GM11168 (cell line): ENCODE measurements at regions not wholly inside any gene's neighbourhood (a gene's known extent, or its start where the extent isn't known, plus 50 kb on each side); places are given as distances from the start of the nearest gene placed in this dataset.
"Not testable (repeated sequence)": the region's sequence is repeated elsewhere in the genome, so short reads cannot be mapped to it uniquely, and the experiment has no call there.

Source experiments
- in situ Hi-C: fragments of 300-500 bp; cut with MboI; formaldehyde crosslinking; loops from one replicate; pipeline ENCODE4 v1.12.0; 2022; ENCODE audit warnings: low sequenced_read_pairs; ENCODE audit not compliant: unreplicated experiment

GRCh38 chr1:219060798-219061197 is 112.9 kb upstream of the LYPLAL1 start:
- in situ Hi-C loops = no loop called here

DNA sequence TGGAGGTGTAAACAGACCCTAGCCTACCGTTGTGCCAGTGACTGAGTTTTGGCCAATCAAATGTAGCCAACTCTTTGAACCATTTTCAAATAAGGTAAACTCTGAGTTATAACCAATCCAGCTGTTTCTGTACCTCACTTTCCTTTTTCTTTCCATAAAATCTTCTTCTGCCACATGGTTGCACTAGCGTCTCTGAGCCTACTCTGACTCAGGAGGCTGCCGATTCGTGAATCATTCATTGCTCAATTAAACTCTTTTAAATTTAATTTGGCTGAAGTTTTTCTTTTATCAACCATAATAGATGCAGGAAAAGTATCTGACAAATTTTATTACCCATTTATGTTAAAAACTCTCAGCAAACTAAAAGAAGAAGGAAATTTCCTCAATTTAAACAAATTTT is 111.5 kb upstream of the LYPLAL1 start:
- in situ Hi-C loops = no loop called here

GRCh38 chr1:219066098-219066497 is 107.6 kb upstream of the LYPLAL1 start:
- in situ Hi-C loops = no loop called here

DNA sequence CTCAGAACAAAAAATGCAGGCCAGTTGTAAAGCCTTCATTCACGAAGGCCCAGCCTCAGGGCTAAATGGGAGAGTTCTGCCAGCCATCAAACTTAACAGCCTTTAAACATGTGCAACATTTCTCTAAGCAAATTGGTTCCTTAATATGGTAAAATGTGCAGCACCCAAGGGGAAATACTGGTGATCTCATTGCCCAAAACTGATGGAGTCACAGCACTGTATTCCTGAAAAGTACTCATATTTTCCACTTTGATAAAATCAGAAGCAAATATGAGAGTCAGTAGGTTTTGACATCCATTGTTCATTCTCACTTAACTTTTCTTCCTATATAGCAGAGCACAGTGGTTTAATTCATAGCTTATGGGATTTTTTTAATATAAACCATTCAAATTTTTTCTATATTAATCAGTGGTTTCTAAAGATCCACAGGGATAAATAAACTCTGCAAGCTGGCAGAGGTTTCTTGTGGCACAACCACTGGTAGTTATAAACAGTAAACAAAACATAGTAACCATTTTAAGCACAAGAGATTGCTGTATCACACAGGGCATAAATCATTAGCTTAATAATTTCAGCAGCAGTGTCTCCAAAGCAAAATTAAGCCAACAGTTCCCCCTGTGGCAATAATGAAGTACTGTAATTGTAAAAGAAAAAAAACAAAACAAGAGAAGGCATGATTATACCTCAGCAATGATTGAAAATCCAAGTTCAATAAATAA is 106.9 kb upstream of the LYPLAL1 start:
- in situ Hi-C loops = no loop called here

GRCh38 chr1:219067350-219067712 is 106.3 kb upstream of the LYPLAL1 start:
- in situ Hi-C loops = no loop called here

- in situ Hi-C loops = not testable (repeated sequence)
Measured at GRCh38 chr1:219070395-219070794, 103.3 kb upstream of the LYPLAL1 start.

GRCh38 chr1:219071209-219071608 is 102.5 kb upstream of the LYPLAL1 start:
- in situ Hi-C loops = no loop called here

- in situ Hi-C loops = no loop called here
Measured at GRCh38 chr1:219072329-219072728, 101.3 kb upstream of the LYPLAL1 start.

GRCh38 chr1:219074084-219074728 is 99.5 kb upstream of the LYPLAL1 start:
- in situ Hi-C loops = no loop called here

GRCh38 chr1:219075121-219075879 is 98.4 kb upstream of the LYPLAL1 start:
- in situ Hi-C loops = no loop called here

GRCh38 chr1:219076326-219076937 is 97.2 kb upstream of the LYPLAL1 start:
- in situ Hi-C loops = no loop called here

GRCh38 chr1:219077767-219078166 is 95.9 kb upstream of the LYPLAL1 start:
- in situ Hi-C loops = not testable (repeated sequence)

- in situ Hi-C loops = no loop called here
Measured at GRCh38 chr1:219081943-219082925, 91.4 kb upstream of the LYPLAL1 start.

DNA sequence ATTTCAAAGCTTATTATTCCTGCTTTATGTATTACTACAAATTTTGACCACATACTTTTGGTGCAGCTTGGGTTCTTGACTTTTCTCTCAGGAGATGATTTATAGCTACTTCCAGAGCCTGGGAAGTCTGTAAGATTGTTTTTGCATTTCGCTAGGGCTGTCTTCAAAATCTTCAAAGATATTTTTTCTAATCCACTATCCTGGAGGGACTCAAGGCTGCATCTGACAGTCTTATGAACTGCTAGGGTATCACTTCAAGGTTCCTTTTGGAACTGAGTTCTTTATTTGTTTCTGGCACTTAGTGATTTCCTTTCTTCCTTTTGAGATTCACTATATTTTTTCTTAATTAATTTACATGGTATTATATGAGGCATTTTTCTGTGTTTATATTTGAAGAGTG is 90.0 kb upstream of the LYPLAL1 start:
- in situ Hi-C loops = no loop called here

DNA sequence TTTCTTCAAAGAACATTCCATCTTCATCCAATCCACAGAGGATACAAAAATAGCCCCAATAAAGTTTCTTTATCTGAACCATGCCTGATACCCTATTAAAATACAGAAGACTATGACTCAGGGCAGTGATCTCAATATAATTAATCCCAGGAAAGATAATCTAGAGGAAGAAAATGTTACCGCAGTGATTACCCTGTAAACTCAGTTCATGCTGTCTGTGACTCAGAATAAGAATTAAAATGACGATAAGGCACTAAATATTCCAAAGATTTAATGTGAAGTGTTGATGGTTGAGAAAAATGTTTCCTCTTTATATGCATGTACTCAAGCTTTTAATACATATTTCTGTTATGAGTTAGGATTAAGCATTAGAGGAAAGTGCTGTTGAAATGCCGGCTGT is 88.6 kb upstream of the LYPLAL1 start:
- in situ Hi-C loops = no loop called here

DNA sequence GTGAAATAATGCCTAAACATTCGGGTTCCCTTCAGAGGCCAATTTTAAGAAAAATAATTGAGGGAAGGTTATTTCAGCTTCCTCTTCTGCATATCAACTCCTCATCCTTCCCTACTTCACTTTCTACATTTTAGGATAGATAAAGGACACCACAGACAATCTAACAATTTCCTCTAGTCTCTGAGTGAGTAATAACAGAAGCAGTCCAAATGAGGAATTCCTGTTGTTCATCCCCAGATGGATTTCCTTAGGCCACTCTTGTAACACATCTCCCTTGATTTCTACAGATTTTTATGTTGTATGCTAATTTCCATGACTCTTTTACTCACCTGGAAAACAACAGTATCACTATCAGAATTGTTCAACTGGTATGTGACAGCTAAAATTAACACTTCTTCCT is 87.7 kb upstream of the LYPLAL1 start:
- in situ Hi-C loops = no loop called here

DNA sequence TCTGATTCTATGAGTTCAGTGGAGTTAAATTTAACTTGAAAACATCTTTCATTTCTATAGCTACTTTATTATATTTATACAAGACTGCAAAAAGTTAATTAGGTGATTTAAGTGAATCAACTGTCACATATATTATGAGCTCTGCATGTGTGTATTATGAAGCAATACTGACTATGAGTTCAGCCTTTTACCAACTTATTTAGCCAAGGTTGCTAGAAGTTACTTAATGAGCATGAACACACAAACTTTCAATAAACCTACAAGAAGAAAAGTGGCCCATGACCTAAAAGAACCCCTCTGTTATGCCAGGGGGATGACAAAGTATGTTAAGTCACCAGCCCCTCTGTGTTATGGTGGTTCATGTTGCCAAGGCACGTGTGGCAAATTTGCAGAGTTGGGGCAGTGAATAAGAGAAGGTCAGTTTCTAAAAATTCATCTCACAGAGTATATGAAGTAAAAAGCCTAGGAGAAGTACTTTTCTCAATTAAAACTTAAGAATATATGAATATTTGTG is 86.7 kb upstream of the LYPLAL1 start:
- in situ Hi-C loops = no loop called here

DNA sequence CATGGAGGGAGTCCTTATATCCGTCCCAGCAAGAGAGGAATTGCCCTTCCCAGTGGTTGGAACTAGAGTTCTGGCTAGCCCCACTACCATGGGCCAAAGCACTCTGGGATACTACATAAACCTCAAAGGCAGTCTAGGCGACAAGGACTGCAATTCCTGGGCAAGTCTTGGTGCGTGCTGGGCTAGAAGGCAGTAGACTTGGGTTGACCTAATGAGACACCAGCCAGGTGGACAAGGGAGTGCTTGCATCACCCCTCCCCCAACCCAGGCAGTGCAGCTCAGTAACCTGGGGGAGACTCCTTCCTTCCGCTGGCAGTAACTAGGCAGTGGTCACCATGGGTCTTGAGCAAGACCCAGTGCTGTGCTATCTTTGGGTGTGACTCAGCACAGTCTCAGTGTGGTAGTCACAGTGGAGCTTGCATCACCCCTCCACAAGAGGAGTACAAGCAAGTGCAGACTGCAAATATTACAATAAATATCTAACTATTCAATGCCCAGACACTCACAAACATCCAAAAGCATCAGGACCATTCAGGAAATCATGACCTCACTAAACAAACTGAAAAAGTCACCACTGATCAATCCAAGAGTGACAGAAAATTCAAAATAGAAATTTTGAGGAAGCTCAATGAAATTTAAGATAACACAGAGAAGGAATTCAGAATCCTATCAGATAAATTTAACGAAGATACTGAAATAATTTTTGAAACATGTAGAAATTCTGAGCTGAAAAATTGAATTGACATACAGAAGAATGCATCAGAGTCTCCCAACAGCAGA is 84.7 kb upstream of the LYPLAL1 start:
- in situ Hi-C loops = no loop called here

GRCh38 chr1:219090607-219091006 is 83.1 kb upstream of the LYPLAL1 start:
- in situ Hi-C loops = no loop called here
